GM12874 (cell line): ENCODE measurements at regions not wholly inside any gene's neighbourhood (a gene's known extent, or its start where the extent isn't known, plus 50 kb on each side); places are given as distances from the start of the nearest gene placed in this dataset.

Experiments used
- CTCF ChIP-seq: IDR thresholded peaks from 2 replicates; pipeline ENCODE4 v1.5.1; 2011; ENCODE audit warnings: low read depth, mild to moderate bottlenecking, control low read depth, low read length, moderate library complexity; ENCODE audit not compliant: insufficient read depth

- TF ChIP-seq CTCF, result no peak
These were observed 355.5 kb downstream of the ATP23 start for GRCh38 chr12:58296863-58297262.

- TF ChIP-seq CTCF, result no peak
These were observed 357.4 kb downstream of the ATP23 start for GRCh38 chr12:58298803-58299202.

GRCh38 chr12:58299371-58299770 is 358.0 kb downstream of the ATP23 start:
- no peak for TF ChIP-seq CTCF

GRCh38 chr12:58301038-58301729 is 359.8 kb downstream of the ATP23 start:
- no peak for TF ChIP-seq CTCF

- TF ChIP-seq CTCF, result no peak
These were observed 360.4 kb downstream of the ATP23 start for GRCh38 chr12:58301730-58302122.

- TF ChIP-seq CTCF, result no peak
These were observed 361.2 kb downstream of the ATP23 start for GRCh38 chr12:58302487-58303011.

- TF ChIP-seq CTCF, result no peak
These were observed 365.1 kb downstream of the ATP23 start for GRCh38 chr12:58306266-58307000.
